Testis (tissue), 2 donors: ENCODE measurements at regions not wholly inside any gene's neighbourhood (a gene's known extent, or its start where the extent isn't known, plus 50 kb on each side); places are given as distances from the start of the nearest gene placed in this dataset.

ENCODE experiments used
- DNase-seq: peaks from one replicate; pipeline ENCODE4 v3.0.0-alpha.2; 2019
- H3K27ac ChIP-seq, 2 donors: fragments of 200-600 bp; sonication (generic); one replicate each; pipeline ENCODE4 v1.5.1; 2019
- H3K27me3 ChIP-seq: fragments of 200-600 bp; sonication (generic); one replicate; pipeline ENCODE4 v1.5.1; 2019
- H3K36me3 ChIP-seq: fragments of 200-600 bp; sonication (generic); one replicate; pipeline ENCODE4 v1.5.1; 2017; ENCODE audit warnings: low read depth; ENCODE audit errors: missing control alignments
- H3K4me1 ChIP-seq: fragments of 200-600 bp; sonication (generic); one replicate; pipeline ENCODE4 v1.5.1; 2019
- H3K4me3 ChIP-seq, 2 donors: fragments of 200-600 bp; sonication (generic); one replicate each; pipeline ENCODE4 v1.5.1; 2017 to 2019
- H3K9me3 ChIP-seq: fragments of 200-600 bp; sonication (generic); one replicate; pipeline ENCODE4 v1.5.1; 2017
- POLR2A ChIP-seq: fragments of 450-650 bp; IDR thresholded peaks from one replicate; pipeline ENCODE4 v1.6.1; 2017; ENCODE audit warnings: antibody characterized with exemption, mild to moderate bottlenecking, moderate library complexity
- WGBS, 2 donors: methylation state at CpG; one replicate each; pipeline ENCODE4 v1.1.5; 2018; 5-methylcytosine and 5-hydroxymethylcytosine counted together
- intact Hi-C: fragments of 100-400 bp; cut with DNase I; formaldehyde crosslinking; loops from one replicate; pipeline ENCODE4 v1.15.1; 2023; ENCODE audit warnings: low total_unique reads
- TF ChIP-seq, protein P1 (sequence below), 3 experiments: fragments of 450-650 bp in 2 of 3; fragments of 200-600 bp in 1 of 3; sonication (generic) in 1 of 3; IDR thresholded peaks; one replicate each; pipeline ENCODE4 v1.5.1; 2016 to 2019; ENCODE audit warnings: antibody characterized with exemption in 3 of 3, mild to moderate bottlenecking in 2 of 3, moderate library complexity in 1 of 3

DNA sequence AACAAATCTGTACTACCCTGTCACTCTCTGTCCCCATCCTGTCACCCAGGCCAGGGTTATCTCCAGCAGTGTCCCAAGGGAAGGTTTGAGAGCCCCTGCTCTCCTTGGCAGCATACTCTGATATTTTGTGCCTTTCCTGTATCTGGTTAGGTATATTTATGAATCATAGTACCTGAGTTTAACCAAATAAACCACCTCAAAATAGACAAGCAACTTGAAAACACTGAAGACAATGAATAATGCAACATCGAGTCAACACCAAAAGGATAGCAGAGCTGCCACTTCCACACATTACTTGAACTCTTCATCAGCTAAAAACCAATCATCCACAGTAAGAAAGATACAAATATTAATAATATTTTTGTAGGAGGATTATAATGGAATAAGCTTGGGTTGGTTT, 142.6 kb upstream of the TAB2 start:
- WGBS, 2 donors = 92 to 100% methylated on average over 1 of the region's 1 CpG
- Histone ChIP-seq H3K27ac (no peak overlapping the region), H3K9me3 (no peaks in the 10 kb centered on the region), H3K36me3 (no peaks in the 10 kb centered on the region), H3K4me1 (no peaks in the 10 kb centered on the region), H3K27me3 (no peaks in the 10 kb centered on the region), H3K4me3 (no peak overlapping the region)
- TF ChIP-seq POLR2A = no peak
- TF ChIP-seq, protein P1, sequence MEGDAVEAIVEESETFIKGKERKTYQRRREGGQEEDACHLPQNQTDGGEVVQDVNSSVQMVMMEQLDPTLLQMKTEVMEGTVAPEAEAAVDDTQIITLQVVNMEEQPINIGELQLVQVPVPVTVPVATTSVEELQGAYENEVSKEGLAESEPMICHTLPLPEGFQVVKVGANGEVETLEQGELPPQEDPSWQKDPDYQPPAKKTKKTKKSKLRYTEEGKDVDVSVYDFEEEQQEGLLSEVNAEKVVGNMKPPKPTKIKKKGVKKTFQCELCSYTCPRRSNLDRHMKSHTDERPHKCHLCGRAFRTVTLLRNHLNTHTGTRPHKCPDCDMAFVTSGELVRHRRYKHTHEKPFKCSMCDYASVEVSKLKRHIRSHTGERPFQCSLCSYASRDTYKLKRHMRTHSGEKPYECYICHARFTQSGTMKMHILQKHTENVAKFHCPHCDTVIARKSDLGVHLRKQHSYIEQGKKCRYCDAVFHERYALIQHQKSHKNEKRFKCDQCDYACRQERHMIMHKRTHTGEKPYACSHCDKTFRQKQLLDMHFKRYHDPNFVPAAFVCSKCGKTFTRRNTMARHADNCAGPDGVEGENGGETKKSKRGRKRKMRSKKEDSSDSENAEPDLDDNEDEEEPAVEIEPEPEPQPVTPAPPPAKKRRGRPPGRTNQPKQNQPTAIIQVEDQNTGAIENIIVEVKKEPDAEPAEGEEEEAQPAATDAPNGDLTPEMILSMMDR (IDR thresholded peaks at IDR 0.05) = no peak
- intact Hi-C loops = no loop called here
- no peak for DNase-seq

DNA sequence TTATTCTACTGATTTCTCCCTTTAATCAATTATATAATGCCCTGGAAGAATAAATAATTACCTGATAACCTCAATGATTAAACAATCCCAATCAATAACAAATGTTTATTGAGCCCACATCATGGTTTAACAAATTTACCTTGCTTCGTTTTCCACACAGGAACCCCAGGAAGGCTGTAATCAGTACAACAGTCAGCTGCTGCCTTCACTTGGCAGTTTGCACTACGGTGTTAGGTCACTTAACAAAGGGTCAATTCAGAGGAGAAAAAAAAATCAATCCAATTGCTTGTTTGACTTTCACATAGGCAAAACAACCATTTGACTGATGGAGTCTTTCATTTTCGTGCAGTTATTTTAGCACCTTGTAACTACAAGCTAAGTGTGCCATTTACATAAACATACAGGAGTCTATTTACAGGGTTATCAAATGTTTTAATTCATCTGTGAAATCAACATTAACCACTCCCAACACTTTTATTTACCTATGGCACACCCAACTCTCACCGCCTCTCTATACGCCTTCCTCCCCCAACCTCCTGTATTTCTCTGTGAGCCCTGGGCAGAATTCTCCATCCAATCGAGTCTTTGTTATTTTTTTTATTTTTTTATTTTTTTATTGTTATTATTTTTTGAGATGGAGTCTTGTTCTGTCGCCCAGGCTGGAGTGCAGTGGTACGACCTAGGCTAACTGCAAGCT, 140.4 kb upstream of the TAB2 start:
- no peaks in the 10 kb centered on the region for H3K27me3 ChIP-seq
- no peak for DNase-seq
- TF ChIP-seq, protein P1 (IDR thresholded peaks at IDR 0.05) = no peak
- TF ChIP-seq POLR2A = no peak
- WGBS, 2 donors = 59 to 74% methylated on average over 8 of the region's 8 CpGs
- no peaks in the 10 kb centered on the region for H3K4me1 ChIP-seq
- no peaks in the 10 kb centered on the region for H3K36me3 ChIP-seq
- no peak overlapping the region for H3K27ac ChIP-seq
- H3K9me3 ChIP-seq = no peaks in the 10 kb centered on the region
- no peak overlapping the region for H3K4me3 ChIP-seq
- intact Hi-C loops = no loop called here

DNA sequence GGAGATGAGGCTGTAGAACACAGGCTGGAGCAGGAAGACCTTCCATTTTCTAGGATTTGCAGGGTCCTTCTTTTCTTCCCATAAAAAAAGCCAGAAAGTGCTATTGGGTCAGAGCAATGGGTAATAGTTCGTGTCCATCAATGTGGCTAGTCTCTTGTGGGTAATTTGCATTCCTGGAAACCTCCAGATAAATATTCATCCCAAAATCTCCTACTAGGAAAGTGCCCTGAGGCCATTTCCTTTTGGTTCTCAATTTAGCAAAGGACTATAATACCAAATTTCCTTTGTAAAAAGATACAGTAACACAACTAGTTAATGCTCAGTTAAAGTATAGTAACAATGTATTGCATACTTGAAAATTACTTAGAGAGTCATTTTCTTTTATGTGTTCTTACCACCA, 138.1 kb upstream of the TAB2 start:
- Histone ChIP-seq H3K9me3 (no peaks in the 10 kb centered on the region), H3K4me1 (no peaks in the 10 kb centered on the region), H3K4me3 (no peak overlapping the region), H3K27me3 (no peaks in the 10 kb centered on the region), H3K36me3 (no peaks in the 10 kb centered on the region), H3K27ac (no peak overlapping the region)
- DNase-seq = no peak
- intact Hi-C loops = no loop called here
- WGBS, 2 donors = 88 to 93% methylated on average over 1 of the region's 1 CpG
- TF ChIP-seq, protein P1 (IDR thresholded peaks at IDR 0.05) = no peak
- no peak for TF ChIP-seq POLR2A

DNA sequence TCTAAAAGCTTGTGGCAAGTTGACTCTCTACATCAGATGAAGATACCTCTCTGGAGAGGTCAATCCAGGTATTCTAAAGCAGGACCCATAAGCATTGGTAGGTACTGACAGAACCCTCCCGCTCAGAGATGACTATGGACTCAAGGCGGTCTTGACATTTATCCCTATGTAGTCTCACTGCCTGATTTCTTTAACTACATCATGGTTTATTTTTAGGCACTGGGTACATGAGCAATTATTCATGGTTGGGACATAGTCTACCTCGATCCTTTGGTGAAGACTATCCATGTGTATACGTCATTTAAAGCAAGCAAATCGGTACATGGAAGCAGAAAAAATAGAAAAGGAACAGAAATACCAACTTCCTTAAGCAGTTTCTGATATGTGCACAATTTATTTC, 136.2 kb upstream of the TAB2 start:
- no peaks in the 10 kb centered on the region for H3K9me3 ChIP-seq
- 90 to 95% methylated on average over 5 of the region's 5 CpGs for WGBS, 2 donors
- intact Hi-C loops = no loop called here
- TF ChIP-seq, protein P1 (IDR thresholded peaks at IDR 0.05) = no peak
- TF ChIP-seq POLR2A = no peak
- H3K4me3 ChIP-seq = no peak overlapping the region
- H3K27me3 ChIP-seq = no peaks in the 10 kb centered on the region
- no peaks in the 10 kb centered on the region for H3K4me1 ChIP-seq
- no peak for DNase-seq
- no peaks in the 10 kb centered on the region for H3K36me3 ChIP-seq
- H3K27ac ChIP-seq = no peak overlapping the region

DNA sequence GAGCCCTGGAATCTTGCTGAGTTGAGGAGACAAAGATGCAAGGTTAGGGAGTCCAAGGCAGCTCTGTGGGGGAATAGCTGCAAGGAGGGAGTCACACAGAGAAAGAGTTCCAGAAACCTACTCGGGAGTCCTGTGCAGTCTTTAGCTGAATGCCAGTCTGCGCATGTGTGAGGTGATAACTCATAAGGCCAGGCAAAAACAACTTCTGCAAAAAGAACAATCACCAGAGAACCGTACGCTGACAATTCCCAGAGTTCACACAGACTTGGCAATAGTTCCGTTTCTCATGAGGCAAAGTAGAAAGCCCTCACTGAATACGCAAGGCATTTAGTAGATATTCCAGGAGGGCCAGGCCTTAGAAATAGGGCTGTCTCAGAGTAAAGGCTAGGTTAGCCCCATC, 135.2 kb upstream of the TAB2 start:
- intact Hi-C loops = no loop called here
- Histone ChIP-seq H3K9me3 (no peaks in the 10 kb centered on the region), H3K27ac (no peak overlapping the region), H3K4me1 (no peaks in the 10 kb centered on the region), H3K4me3 (no peak overlapping the region), H3K27me3 (no peaks in the 10 kb centered on the region), H3K36me3 (no peaks in the 10 kb centered on the region)
- TF ChIP-seq, protein P1 (IDR thresholded peaks at IDR 0.05) = no peak
- no peak for TF ChIP-seq POLR2A
- no peak for DNase-seq
- 66 to 78% methylated on average over 6 of the region's 6 CpGs for WGBS, 2 donors
